GM06990 (cell line): ENCODE measurements at regions not wholly inside any gene's neighbourhood (a gene's known extent, or its start where the extent isn't known, plus 50 kb on each side); places are given as distances from the start of the nearest gene placed in this dataset.

Experiments
- DNase-seq: peaks from one replicate; pipeline ENCODE4 v3.0.0-alpha.2; 2011; ENCODE audit not compliant: insufficient read length; ENCODE audit errors: extremely low read depth
- H3K27me3 ChIP-seq: replicated peaks from 2 replicates; pipeline ENCODE4 v1.6.0; 2011; ENCODE audit warnings: low read length; ENCODE audit not compliant: control insufficient read depth, insufficient read depth
- H3K36me3 ChIP-seq: 2 replicates; pipeline ENCODE4 v1.5.1; 2011; ENCODE audit warnings: low read length; ENCODE audit not compliant: control insufficient read depth, insufficient read depth
- H3K4me3 ChIP-seq: replicated peaks from 2 replicates; pipeline ENCODE4 v1.5.1; 2011; ENCODE audit warnings: low read depth, mild to moderate bottlenecking, control low read depth, low read length
- CTCF ChIP-seq: IDR thresholded peaks from 2 replicates; pipeline ENCODE4 v1.5.1; 2011; ENCODE audit warnings: low read length, control low read depth, mild to moderate bottlenecking, inconsistent platforms; ENCODE audit not compliant: insufficient read depth, poor library complexity, severe bottlenecking

GRCh38 chr4:138450546-138451275 lies 208.6 kb upstream of the SLC7A11 start:
- no peak for DNase-seq
- H3K27me3 ChIP-seq = no peaks in the 10 kb centered on the region
- no peak for TF ChIP-seq CTCF

GRCh38 chr4:138449938-138450337 lies 207.8 kb upstream of the SLC7A11 start:
- DNase-seq = no peak
- no peak for TF ChIP-seq CTCF
- no peak overlapping the region for H3K4me3 ChIP-seq
- H3K36me3 ChIP-seq = no peaks in the 10 kb centered on the region
- H3K27me3 ChIP-seq = no peaks in the 10 kb centered on the region

More at GRCh38 chr4:138450546-138451275, 208.6 kb upstream of the SLC7A11 start:
- H3K4me3 ChIP-seq = no peak overlapping the region
- H3K36me3 ChIP-seq = no peaks in the 10 kb centered on the region

GRCh38 chr4:138448169-138448568 lies 206.0 kb upstream of the SLC7A11 start:
- DNase-seq = no peak
- Histone ChIP-seq H3K36me3 (no peaks in the 10 kb centered on the region), H3K27me3 (no peaks in the 10 kb centered on the region), H3K4me3 (no peak overlapping the region)
- no peak for TF ChIP-seq CTCF

GRCh38 chr4:138446456-138446855 lies 204.3 kb upstream of the SLC7A11 start:
- TF ChIP-seq CTCF = no peak
- Histone ChIP-seq H3K36me3 (no peaks in the 10 kb centered on the region), H3K4me3 (no peak overlapping the region), H3K27me3 (no peaks in the 10 kb centered on the region)
- no peak for DNase-seq

- DNase-seq = no peak
- TF ChIP-seq CTCF = no peak
- Histone ChIP-seq H3K27me3 (no peaks in the 10 kb centered on the region), H3K36me3 (no peaks in the 10 kb centered on the region), H3K4me3 (no peak overlapping the region)
Observed at GRCh38 chr4:138445098-138445497, 202.9 kb upstream of the SLC7A11 start.

- Histone ChIP-seq H3K4me3 (no peak overlapping the region), H3K36me3 (no peaks in the 10 kb centered on the region), H3K27me3 (no peaks in the 10 kb centered on the region)
- no peak for DNase-seq
- TF ChIP-seq CTCF = no peak
Observed at GRCh38 chr4:138444260-138444659, 202.1 kb upstream of the SLC7A11 start.
